Skin epidermis (tissue), 12 donors: ENCODE measurements at regions not wholly inside any gene's neighbourhood (a gene's known extent, or its start where the extent isn't known, plus 50 kb on each side); places are given as distances from the start of the nearest gene placed in this dataset.

Experiments used
- H3K27ac ChIP-seq, 21 experiments: fragments of 200-600 bp; sonication (generic) in 11 of 21; one replicate each; pipeline ENCODE4 v1.5.0; 2020; ENCODE audit warnings: mild to moderate bottlenecking in 3 of 21, inconsistent platforms in 2 of 21, moderate library complexity in 2 of 21
- H3K4me3 ChIP-seq, 7 experiments: fragments of 200-600 bp; sonication (generic) in 2 of 7; one replicate each; pipeline ENCODE4 v1.5.0; 2020; ENCODE audit warnings: inconsistent platforms in 2 of 7, mild to moderate bottlenecking in 2 of 7, moderate library complexity in 1 of 7

- H3K27ac ChIP-seq = peak overlapping the region in 6 of 21 experiments; percentile 4 to 84 (median 34)
- H3K4me3 ChIP-seq = no peak overlapping the region
These were observed 291.3 kb upstream of the ZMIZ1 start for GRCh38 chr10:78777466-78777865.

GRCh38 chr10:78777867-78778266, 290.9 kb upstream of the ZMIZ1 start:
- Histone ChIP-seq H3K4me3 (no peak overlapping the region), H3K27ac (peak overlapping the region in 5 of 21 experiments; percentile 16 to 84 (median 49))

GRCh38 chr10:78778444-78779338, 290.1 kb upstream of the ZMIZ1 start:
- no peak overlapping the region for H3K27ac ChIP-seq
- H3K4me3 ChIP-seq = no peak overlapping the region

DNA sequence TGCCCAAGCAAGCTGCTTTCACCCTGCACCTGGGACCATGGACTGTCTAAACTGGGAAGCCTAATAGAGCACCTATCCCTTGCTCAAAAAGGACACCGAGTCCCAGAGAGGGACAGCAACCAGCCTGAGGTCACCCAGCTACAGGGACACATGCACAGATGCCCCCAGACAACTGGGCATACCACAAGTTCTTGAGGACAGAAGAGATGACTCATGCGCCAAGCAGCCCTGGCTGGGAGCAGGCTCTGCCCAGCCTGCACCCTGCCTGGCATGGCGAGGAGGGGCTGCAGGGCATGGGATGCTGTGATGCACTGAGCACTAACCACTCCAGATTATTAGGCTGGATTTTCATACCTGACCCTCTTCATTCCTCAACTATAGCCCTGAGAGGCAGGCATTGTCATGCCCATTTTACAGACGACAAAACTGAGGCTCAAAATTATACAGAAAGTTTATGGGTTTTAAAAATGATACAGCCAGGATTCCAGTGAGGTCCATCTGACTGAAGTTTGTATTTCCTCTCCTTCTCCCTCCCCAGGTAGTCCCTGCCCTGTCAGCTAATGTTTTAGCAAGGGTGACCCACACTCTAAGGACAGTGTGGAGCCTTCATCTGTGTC, 289.3 kb upstream of the ZMIZ1 start:
- no peak overlapping the region for H3K27ac ChIP-seq
- H3K4me3 ChIP-seq = no peak overlapping the region

- Histone ChIP-seq H3K27ac (no peak overlapping the region), H3K4me3 (no peak overlapping the region)
These were observed 288.2 kb upstream of the ZMIZ1 start for GRCh38 chr10:78780551-78780961.

DNA sequence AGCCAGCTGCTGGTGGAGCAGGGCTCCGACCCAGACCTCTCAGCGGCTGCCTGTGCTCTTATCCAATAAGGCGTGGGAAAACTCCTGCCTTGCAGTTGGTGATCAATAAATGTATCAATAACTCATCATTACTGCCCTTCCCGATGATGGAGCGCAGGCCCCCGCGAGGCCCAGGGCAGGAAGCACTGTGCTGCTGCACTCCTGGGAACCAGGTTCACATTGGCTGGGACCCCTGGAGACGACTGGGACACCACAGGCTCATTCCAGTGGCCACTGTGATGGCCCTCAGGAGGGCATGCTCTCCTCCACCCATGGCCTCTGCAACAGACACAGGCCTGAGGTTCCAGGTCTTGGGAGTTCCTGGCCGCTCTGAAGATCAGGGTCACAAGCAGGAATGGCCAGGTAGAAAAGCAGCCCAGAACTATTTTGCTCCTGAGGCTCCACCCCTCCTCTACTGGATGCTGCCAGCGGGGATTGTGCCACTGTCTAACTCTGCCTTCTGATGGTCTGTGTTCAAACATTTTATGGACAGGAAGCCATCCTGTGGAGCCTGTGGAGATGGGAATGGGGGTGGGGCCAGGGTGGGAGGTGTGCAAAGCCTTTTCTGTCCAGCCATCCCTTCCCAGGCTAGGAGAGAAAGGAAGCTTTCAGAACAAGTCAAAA, 287.4 kb upstream of the ZMIZ1 start:
- no peak overlapping the region for H3K4me3 ChIP-seq
- H3K27ac ChIP-seq = peak overlapping the region in 1 of 21 experiments; percentile 23

DNA sequence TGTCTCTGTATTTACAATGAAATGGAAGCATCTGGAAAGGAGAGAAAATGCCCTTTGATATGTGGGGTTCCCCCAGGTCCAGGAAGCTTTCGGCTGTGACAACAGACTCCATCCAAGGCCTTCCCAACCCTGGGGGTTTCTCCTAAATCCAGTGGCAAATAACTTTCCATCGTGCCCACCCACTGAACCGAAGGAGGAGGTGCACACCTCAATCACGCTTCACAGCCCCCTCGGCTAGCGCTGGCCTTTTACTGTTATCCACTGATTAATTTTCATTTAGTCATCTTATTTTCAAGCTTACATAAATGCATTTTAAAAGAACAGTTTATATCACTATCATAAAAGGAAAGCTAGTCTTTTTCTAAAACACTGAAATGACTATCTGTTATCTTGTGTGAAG, 286.8 kb upstream of the ZMIZ1 start:
- Histone ChIP-seq H3K4me3 (no peak overlapping the region), H3K27ac (no peak overlapping the region)

DNA sequence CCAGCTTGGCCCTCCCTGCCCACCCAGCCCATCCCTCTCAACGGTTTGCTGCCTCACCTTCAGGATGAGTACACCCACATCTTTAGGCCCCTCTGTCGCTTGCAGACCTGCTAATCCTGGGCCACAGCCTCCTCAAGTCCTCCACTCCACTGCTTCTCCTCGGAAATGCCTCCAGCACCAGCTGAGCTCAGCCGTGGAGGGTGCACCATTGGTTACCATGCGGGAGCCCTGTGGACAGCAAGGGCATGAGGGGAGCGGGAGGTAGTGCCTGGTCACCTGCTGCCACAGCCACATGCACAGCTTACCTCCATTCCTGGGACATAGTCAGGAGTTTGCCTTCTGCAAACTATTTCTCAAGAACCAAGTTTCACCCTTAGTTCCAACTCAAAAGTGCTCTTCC, 286.3 kb upstream of the ZMIZ1 start:
- no peak overlapping the region for H3K27ac ChIP-seq
- no peak overlapping the region for H3K4me3 ChIP-seq

DNA sequence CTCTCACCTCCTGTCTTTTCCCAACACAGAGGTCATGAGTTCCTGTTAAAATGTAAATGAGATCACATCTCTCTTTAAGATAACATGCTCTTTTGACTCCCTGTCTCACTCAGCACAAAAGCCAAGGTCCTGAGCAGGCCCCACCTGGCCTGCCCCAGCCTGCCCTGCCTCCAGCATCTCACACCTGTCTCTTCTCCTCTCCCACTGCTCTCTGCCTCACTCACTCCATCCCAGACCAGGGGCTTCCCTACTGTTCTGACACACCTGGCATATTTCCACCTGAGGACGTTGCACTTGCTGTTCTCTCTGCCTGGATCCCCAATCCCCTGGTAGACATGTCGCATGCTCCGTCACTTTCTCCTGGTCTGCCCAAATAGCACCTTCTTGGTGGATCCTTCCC, 285.0 kb upstream of the ZMIZ1 start:
- H3K4me3 ChIP-seq = no peak overlapping the region
- H3K27ac ChIP-seq = no peak overlapping the region

- H3K4me3 ChIP-seq = no peak overlapping the region
- peak overlapping the region in 2 of 21 experiments; percentile 46 to 60 for H3K27ac ChIP-seq
These were observed 284.2 kb upstream of the ZMIZ1 start for GRCh38 chr10:78784546-78784945.

DNA sequence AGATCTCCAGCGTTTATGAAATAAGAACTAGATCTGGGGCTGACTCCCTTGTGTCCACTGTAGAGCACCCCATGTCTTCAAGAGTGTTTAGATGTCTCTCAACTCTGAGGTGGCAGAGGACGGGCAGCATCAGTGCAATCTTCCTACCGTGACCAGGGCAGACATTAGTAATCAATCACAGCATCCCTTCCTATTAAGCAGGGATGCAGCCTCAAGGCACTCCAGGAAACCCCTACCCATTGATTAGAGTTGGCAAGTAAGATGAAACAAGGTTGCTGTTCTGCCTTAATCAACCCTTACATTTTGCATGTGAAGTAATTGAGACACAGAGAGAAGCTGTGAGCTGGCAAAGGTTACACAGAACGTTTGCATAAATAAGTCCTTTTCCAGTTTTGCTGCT, 283.7 kb upstream of the ZMIZ1 start:
- no peak overlapping the region for H3K4me3 ChIP-seq
- H3K27ac ChIP-seq = peak overlapping the region in 5 of 21 experiments; percentile 20 to 60 (median 25)

- no peak overlapping the region for H3K4me3 ChIP-seq
- no peak overlapping the region for H3K27ac ChIP-seq
These were observed 282.8 kb upstream of the ZMIZ1 start for GRCh38 chr10:78785991-78786390.

DNA sequence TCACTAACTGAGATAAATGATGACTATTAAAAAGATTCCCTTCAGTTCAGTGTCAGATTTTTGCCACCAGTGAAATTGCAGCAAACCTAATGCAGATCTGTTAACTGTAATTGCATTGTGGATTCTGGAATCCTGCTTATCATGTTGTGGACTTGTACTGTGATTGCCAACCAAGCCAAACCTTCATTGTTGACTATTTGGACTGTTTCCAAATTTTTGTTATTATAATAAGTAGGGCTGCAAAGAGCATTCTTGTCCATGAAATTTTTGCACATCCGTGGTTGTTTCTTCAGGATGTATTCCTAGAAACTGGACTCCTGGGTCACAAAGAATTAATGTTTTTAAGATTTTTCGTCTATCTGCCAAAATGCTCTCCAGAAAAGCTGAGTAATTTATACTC, 281.6 kb upstream of the ZMIZ1 start:
- H3K4me3 ChIP-seq = no peak overlapping the region

GRCh38 chr10:78794736-78795455, 273.9 kb upstream of the ZMIZ1 start:
- H3K27ac ChIP-seq = no peak overlapping the region
- H3K4me3 ChIP-seq = no peak overlapping the region

More for the DNA sequence above, 281.6 kb upstream of the ZMIZ1 start:
- no peak overlapping the region for H3K27ac ChIP-seq

DNA sequence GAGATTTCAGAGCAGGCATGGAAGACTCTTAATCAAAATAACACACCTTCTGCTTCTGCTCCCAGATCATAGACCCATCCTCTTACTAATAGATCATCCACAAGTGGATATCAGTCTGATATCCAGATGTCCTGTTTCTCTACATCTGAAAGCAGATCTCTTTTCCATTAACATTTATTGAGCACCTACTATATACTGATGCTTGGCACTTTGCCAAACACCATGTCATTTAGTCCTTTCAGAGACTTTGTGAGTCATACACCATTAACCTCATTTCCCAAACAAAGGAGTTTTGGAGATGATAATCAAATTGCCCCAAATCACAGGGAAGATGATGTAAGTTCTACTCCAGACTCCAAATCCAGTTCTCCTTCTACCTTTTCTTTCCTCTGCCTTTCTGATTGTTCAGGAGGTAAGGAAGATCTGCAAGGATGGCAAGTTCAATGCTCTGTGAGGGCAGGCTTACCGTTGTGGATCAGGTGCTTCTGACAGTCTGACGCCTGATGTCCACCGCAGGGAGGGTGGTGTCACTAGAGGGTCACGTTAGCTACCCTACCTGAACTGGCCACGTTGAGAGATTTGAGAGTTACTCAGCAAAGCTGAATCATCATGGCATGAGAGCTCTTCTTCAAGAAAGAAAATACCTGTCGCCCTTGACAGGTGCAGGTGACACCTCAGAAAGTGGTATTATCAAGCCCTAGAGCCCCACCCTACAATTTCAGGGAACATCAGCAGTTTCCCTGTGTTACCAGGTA, 269.6 kb upstream of the ZMIZ1 start:
- no peak overlapping the region for H3K4me3 ChIP-seq
- no peak overlapping the region for H3K27ac ChIP-seq

DNA sequence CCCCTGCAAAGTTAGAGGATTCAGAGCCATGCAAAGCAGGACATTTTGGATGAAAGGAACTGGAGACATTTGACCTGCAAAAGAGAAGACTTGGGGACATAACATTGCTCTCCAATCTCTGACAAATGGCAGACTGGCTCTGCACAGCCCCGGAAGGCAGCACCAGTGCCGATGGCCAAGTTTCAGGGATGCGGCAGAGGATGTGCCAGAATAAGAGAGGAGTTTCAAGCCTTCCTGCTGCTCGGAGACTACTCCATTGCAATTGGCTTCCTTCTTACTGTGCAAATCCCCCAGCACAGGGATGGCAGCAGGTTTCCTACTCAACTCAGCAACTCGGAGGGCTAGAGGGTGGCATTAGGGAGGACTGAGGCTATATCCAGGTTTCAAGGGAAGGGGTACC, 268.8 kb upstream of the ZMIZ1 start:
- no peak overlapping the region for H3K27ac ChIP-seq
- H3K4me3 ChIP-seq = no peak overlapping the region

- Histone ChIP-seq H3K4me3 (no peak overlapping the region), H3K27ac (peak overlapping the region in 3 of 21 experiments; percentile 14 to 83 (median 35))
These were observed 268.0 kb upstream of the ZMIZ1 start for GRCh38 chr10:78800535-78801320.

GRCh38 chr10:78802431-78802830, 266.3 kb upstream of the ZMIZ1 start:
- Histone ChIP-seq H3K4me3 (no peak overlapping the region), H3K27ac (peak overlapping the region in 20 of 21 experiments; percentile 16 to 90 (median 67))
